GM06990 (cell line): ENCODE measurements at regions not wholly inside any gene's neighbourhood (a gene's known extent, or its start where the extent isn't known, plus 50 kb on each side); places are given as distances from the start of the nearest gene placed in this dataset.

Source experiments
- DNase-seq: peaks from one replicate; pipeline ENCODE4 v3.0.0-alpha.2; 2011; ENCODE audit not compliant: insufficient read length; ENCODE audit errors: extremely low read depth
- H3K27me3 ChIP-seq: replicated peaks from 2 replicates; pipeline ENCODE4 v1.6.0; 2011; ENCODE audit warnings: low read length; ENCODE audit not compliant: control insufficient read depth, insufficient read depth
- H3K36me3 ChIP-seq: 2 replicates; pipeline ENCODE4 v1.5.1; 2011; ENCODE audit warnings: low read length; ENCODE audit not compliant: control insufficient read depth, insufficient read depth
- H3K4me3 ChIP-seq: replicated peaks from 2 replicates; pipeline ENCODE4 v1.5.1; 2011; ENCODE audit warnings: low read depth, mild to moderate bottlenecking, control low read depth, low read length
- CTCF ChIP-seq: IDR thresholded peaks from 2 replicates; pipeline ENCODE4 v1.5.1; 2011; ENCODE audit warnings: low read length, control low read depth, mild to moderate bottlenecking, inconsistent platforms; ENCODE audit not compliant: insufficient read depth, poor library complexity, severe bottlenecking

GRCh38 chrX:45872480-45872879 is 671.8 kb upstream of the DIPK2B start:
- TF ChIP-seq CTCF: no peak
- Histone ChIP-seq H3K27me3 (no peaks in the 10 kb centered on the region), H3K4me3 (no peak overlapping the region), H3K36me3 (no peaks in the 10 kb centered on the region)
- no peak for DNase-seq

DNA sequence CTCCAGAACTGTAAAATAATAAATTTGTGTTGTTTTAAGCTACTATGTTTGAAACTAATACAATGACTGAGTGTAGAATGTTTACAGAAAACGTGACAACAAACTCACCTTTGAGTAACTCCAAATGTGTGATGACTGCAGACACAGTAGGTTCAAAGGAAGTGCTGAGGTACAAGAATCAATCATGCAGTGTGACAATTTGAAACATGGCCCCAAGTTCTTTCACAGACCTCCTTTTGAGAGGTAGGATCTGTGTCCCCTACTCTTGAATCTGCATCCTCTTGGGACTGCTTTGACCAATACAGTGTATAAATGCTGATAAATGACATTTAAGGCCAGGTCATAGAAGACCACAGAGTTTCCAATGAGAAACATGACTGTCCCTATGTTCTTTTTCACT is 667.7 kb upstream of the DIPK2B start:
- TF ChIP-seq CTCF: no peak
- no peak for DNase-seq
- H3K36me3 ChIP-seq: no peaks in the 10 kb centered on the region
- no peak overlapping the region for H3K4me3 ChIP-seq
- H3K27me3 ChIP-seq: no peaks in the 10 kb centered on the region

DNA sequence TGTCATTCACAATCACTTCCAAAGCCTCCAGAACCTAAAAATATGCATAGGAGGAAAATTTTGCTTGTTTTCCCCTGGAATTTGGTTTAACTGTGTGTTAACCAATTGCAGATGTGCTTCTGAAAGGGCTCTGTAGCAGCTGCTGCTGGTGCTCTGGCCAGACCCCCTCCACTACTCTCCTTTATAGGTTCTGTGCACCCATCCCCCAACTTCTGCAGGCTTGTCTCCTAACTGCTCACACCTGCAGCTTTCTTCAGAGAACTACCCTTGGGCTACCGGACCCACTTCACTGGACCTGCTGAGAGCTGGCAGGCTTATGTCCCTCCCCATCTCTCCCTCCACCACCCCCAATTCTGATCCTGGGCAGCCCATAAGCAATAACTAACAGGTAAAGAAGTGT is 662.1 kb upstream of the DIPK2B start:
- no peak for DNase-seq
- Histone ChIP-seq H3K27me3 (no peaks in the 10 kb centered on the region), H3K36me3 (no peaks in the 10 kb centered on the region), H3K4me3 (no peak overlapping the region)
- no peak for TF ChIP-seq CTCF

- H3K27me3 ChIP-seq: no peaks in the 10 kb centered on the region
- no peak for DNase-seq
- TF ChIP-seq CTCF: no peak
- no peak overlapping the region for H3K4me3 ChIP-seq
- H3K36me3 ChIP-seq: no peaks in the 10 kb centered on the region
Measured at GRCh38 chrX:45860450-45860849, 659.8 kb upstream of the DIPK2B start.

DNA sequence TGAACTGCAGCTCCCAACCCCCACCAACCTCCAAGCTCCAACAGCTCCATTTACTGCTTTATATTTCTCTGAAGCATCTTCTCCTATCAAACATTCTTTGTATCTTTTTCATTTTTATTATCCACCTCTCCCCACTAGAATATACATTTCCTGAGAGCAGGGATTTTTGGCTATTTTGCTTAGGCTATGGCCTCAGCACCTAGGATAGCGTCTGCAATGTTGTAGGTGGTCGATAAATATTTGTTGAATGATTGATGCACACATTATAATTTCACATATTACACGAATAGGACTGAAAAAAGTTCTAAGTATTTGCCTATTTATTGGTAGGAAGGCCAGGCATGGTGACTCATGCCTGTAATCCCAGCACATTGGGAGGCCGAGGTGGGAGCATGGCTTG is 658.7 kb upstream of the DIPK2B start:
- TF ChIP-seq CTCF: no peak
- Histone ChIP-seq H3K27me3 (no peaks in the 10 kb centered on the region), H3K4me3 (no peak overlapping the region), H3K36me3 (no peaks in the 10 kb centered on the region)
- no peak for DNase-seq

DNA sequence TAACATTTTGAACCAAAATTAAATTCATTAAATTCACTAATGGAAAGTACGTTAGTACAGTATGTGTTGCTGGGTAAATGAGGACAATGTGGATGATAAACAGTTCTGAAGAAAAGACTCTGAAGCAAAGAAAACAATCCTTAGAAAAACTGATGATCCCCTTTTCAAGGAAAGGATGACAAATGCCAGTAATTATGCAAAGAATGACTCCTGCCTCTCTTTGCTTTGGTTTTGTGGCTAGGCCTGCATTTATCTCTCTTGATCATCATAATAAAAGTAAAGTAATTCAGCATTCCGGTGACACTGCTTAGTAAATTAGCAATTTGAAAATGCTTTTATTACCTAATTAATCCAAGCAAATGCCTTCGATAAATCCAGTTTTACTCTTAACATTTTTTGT is 652.2 kb upstream of the DIPK2B start:
- no peak overlapping the region for H3K4me3 ChIP-seq
- no peaks in the 10 kb centered on the region for H3K36me3 ChIP-seq
- TF ChIP-seq CTCF: no peak
- DNase-seq: no peak
- H3K27me3 ChIP-seq: no peaks in the 10 kb centered on the region; the same call in 1 of the 2 replicates
